A549 (cell line): ENCODE measurements at regions not wholly inside any gene's neighbourhood (a gene's known extent, or its start where the extent isn't known, plus 50 kb on each side); places are given as distances from the start of the nearest gene placed in this dataset.

Experiments used
- ATAC-seq, 2 experiments: fragments of 200-7000 bp in 1 of 2; fragments of >200 bp in 1 of 2; cut with Nextera tagmentation in 1 of 2; cut with Tn5 transposase in 1 of 2; 3 replicates each; pipeline versions ENCODE4 v1.8.0 to v1.9.1; 2018 to 2020; ENCODE audit warnings: mild to moderate bottlenecking in 1 of 2, moderate library complexity in 1 of 2
- CTCF ChIA-PET: fragments of 300-600 bp; sonication (Branson Sonifier 250); formaldehyde crosslinking; extraction: SDS; loops from one replicate; lab custom pipeline; 2021; ENCODE audit warnings: antibody characterized with exemption, inconsistent platforms; lab: Yijun Ruan, JAX
- POLR2A ChIA-PET: fragments of 350-600 bp; formaldehyde crosslinking; extraction: SDS; loops from one replicate; lab custom pipeline; 2021; ENCODE audit warnings: antibody characterized with exemption, inconsistent platforms; lab: Yijun Ruan, JAX
- DNase-seq, 2 experiments: peaks; one replicate each; pipeline versions ENCODE4 v3.0.0 to v3.0.0-alpha.2; 2011 to 2016; ENCODE audit warnings: low read depth in 1 of 2, low spot score in 1 of 2
- FAIRE-seq: peaks from 2 replicates; lab custom pipeline; 2011; peaks lifted over from hg19 to GRCh38; lab: Jason Lieb, UNC
- H3K27ac ChIP-seq, 2 experiments: fragments of >200 bp; sonication (Bioruptor Twin); formaldehyde crosslinking; 3 replicates each; pipeline ENCODE4 v1.5.1; 2016 to 2017
- H3K4me1 ChIP-seq: fragments of >200 bp; sonication (Bioruptor Twin); formaldehyde crosslinking; 3 replicates; pipeline ENCODE4 v1.6.1; 2016
- H3K4me2 ChIP-seq: fragments of >200 bp; sonication (Bioruptor Twin); formaldehyde crosslinking; 3 replicates; pipeline ENCODE4 v1.6.1; 2016
- H3K4me3 ChIP-seq: fragments of >200 bp; sonication (Bioruptor Twin); formaldehyde crosslinking; 3 replicates; pipeline ENCODE4 v1.5.1; 2016
- H3K9me3 ChIP-seq: fragments of >200 bp; sonication (Bioruptor Twin); formaldehyde crosslinking; 3 replicates; pipeline ENCODE4 v1.6.1; 2016
- CEBPB ChIP-seq, 2 experiments: fragments of >200 bp in 1 of 2; sonication (Bioruptor Twin) in 1 of 2; formaldehyde crosslinking in 1 of 2; IDR thresholded peaks; 2 replicates each; pipeline ENCODE4 v1.6.1; 2012 to 2016
- ESRRA ChIP-seq: fragments of 150-350 bp; IDR thresholded peaks from 2 replicates; pipeline ENCODE4 v1.6.1; 2014; ENCODE audit warnings: mild to moderate bottlenecking, low read length, borderline replicate concordance
- HEYL ChIP-seq: fragments of 250-450 bp; sonication (Bioruptor Pico); IDR thresholded peaks from 2 replicates; pipeline ENCODE4 v1.8.0; 2021; ENCODE audit warnings: mild to moderate bottlenecking, moderate library complexity
- HOXB13 ChIP-seq: fragments of 250-450 bp; sonication (Bioruptor Pico); IDR thresholded peaks from 2 replicates; pipeline ENCODE4 v1.5.0; 2020; ENCODE audit warnings: low read depth, mild to moderate bottlenecking, moderate library complexity
- JUN ChIP-seq, 2 experiments: fragments of >200 bp; sonication (Bioruptor Twin); formaldehyde crosslinking; IDR thresholded peaks; 2 replicates in 1 of 2; 3 replicates in 1 of 2; pipeline ENCODE4 v1.6.1; 2016 to 2017
- JUNB ChIP-seq: fragments of >200 bp; sonication (Bioruptor Twin); formaldehyde crosslinking; IDR thresholded peaks from 2 replicates; pipeline ENCODE4 v1.6.1; 2016
- MAFK ChIP-seq: fragments of 450-650 bp; IDR thresholded peaks from 2 replicates; pipeline ENCODE4 v1.6.1; 2014; ENCODE audit not compliant: partially characterized antibody
- NR3C1 ChIP-seq: fragments of >200 bp; sonication (Bioruptor Twin); formaldehyde crosslinking; IDR thresholded peaks from 3 replicates; pipeline ENCODE4 v1.6.1; 2017
- PHF8 ChIP-seq: fragments of 200-600 bp; sonication (generic); IDR thresholded peaks from 2 replicates; pipeline ENCODE4 v1.6.1; 2016; ENCODE audit warnings: low read depth, mild to moderate bottlenecking, antibody characterized with exemption, moderate library complexity, borderline replicate concordance
- RARB ChIP-seq: fragments of 250-450 bp; sonication (Bioruptor Pico); IDR thresholded peaks from 2 replicates; pipeline ENCODE4 v1.8.0; 2021; ENCODE audit warnings: mild to moderate bottlenecking, moderate library complexity
- REST ChIP-seq: fragments of 200-600 bp; sonication (generic); IDR thresholded peaks from 2 replicates; pipeline ENCODE4 v1.6.1; 2016; ENCODE audit warnings: antibody characterized with exemption, mild to moderate bottlenecking, moderate library complexity
- TFCP2L1 ChIP-seq: fragments of 250-450 bp; sonication (Bioruptor Pico); IDR thresholded peaks from 2 replicates; pipeline ENCODE4 v1.5.0; 2021; ENCODE audit warnings: mild to moderate bottlenecking
- ZC3H11A ChIP-seq: fragments of 450-650 bp; IDR thresholded peaks from 2 replicates; pipeline ENCODE4 v1.6.1; 2014; ENCODE audit warnings: antibody characterized with exemption, mild to moderate bottlenecking
- WGBS: methylation state at CpG from one replicate; pipeline ENCODE4 v1.1.6; 2017; ENCODE audit errors: missing lambda C conversion rate; 5-methylcytosine and 5-hydroxymethylcytosine counted together

- POLR2A ChIA-PET, result no interaction called here
- Histone ChIP-seq H3K4me3 (no peak overlapping the region), H3K27ac (no peak overlapping the region), H3K4me2 (no peak overlapping the region), H3K4me1 (no peaks in the 10 kb centered on the region), H3K9me3 (no peaks in the 10 kb centered on the region)
- WGBS, result 3% methylated on average over 2 of the region's 2 CpGs
- CTCF ChIA-PET, result no interaction called here
- no peak for FAIRE-seq
- DNase-seq, result no peak
- ATAC-seq, result no peak
- no peak for TF ChIP-seq ZC3H11A
- TF ChIP-seq HEYL (CRISPR knock-in tag), result no peak
- no peak for TF ChIP-seq NR3C1
- TF ChIP-seq JUNB, result no peak
Observed at GRCh38 chr21:20451046-20451445, 547.2 kb upstream of the NCAM2 start.

- FAIRE-seq (no peak), DNase-seq (no peak), ATAC-seq (no peak)
- Histone ChIP-seq H3K27ac (no peak overlapping the region), H3K4me2 (no peak overlapping the region), H3K4me3 (no peak overlapping the region), H3K4me1 (no peaks in the 10 kb centered on the region), H3K9me3 (no peaks in the 10 kb centered on the region)
- WGBS, result 0% methylated on average over 4 of the region's 4 CpGs
- CTCF ChIA-PET, result no interaction called here
- TF ChIP-seq MAFK (peak; percentile 22), ESRRA (no peak), RARB (CRISPR knock-in tag) (no peak), TFCP2L1 (no peak)
- POLR2A ChIA-PET, result no interaction called here
Observed at GRCh38 chr21:20452935-20453334, 545.3 kb upstream of the NCAM2 start.

- CTCF ChIA-PET, result no interaction called here
- no peak for FAIRE-seq
- no peak for DNase-seq
Observed at GRCh38 chr21:20459838-20460237, 538.4 kb upstream of the NCAM2 start.

GRCh38 chr21:20463362-20463761, 534.8 kb upstream of the NCAM2 start:
- no peak overlapping the region for H3K27ac ChIP-seq
- FAIRE-seq (no peak), DNase-seq (no peak), ATAC-seq (no peak)
- ChIA-PET CTCF (no interaction called here), POLR2A (no interaction called here)
- H3K9me3 ChIP-seq, result no peaks in the 10 kb centered on the region
- H3K4me2 ChIP-seq, result no peak overlapping the region
- no peaks in the 10 kb centered on the region for H3K4me1 ChIP-seq
- TF ChIP-seq MAFK (peak; percentile 65), PHF8 (no peak), CEBPB (IDR thresholded peaks at IDR 0.05) (no peak)
- no peak overlapping the region for H3K4me3 ChIP-seq

More at GRCh38 chr21:20459838-20460237, 538.4 kb upstream of the NCAM2 start:
- TF ChIP-seq ESRRA, result no peak
- no peak for TF ChIP-seq HOXB13
- no peak for TF ChIP-seq REST
- no peak for ATAC-seq
- POLR2A ChIA-PET, result no interaction called here
- no peaks in the 10 kb centered on the region for H3K4me1 ChIP-seq
- no peaks in the 10 kb centered on the region for H3K9me3 ChIP-seq
- H3K4me3 ChIP-seq, result no peak overlapping the region
- H3K4me2 ChIP-seq, result no peak overlapping the region
- no peak overlapping the region for H3K27ac ChIP-seq
- 35% methylated on average over 4 of the region's 4 CpGs for WGBS

GRCh38 chr21:20469361-20469760, 528.8 kb upstream of the NCAM2 start:
- WGBS, result 23% methylated on average over 4 of the region's 4 CpGs
- no peak overlapping the region for H3K4me2 ChIP-seq
- ChIA-PET POLR2A (no interaction called here), CTCF (no interaction called here)
- H3K9me3 ChIP-seq, result no peaks in the 10 kb centered on the region
- TF ChIP-seq JUN (IDR thresholded peaks at IDR 0.05), result no peak
- ATAC-seq, result no peak
- no peak overlapping the region for H3K4me3 ChIP-seq
- no peak for FAIRE-seq
- H3K4me1 ChIP-seq, result no peaks in the 10 kb centered on the region
- no peak for DNase-seq
- H3K27ac ChIP-seq, result no peak overlapping the region
